GM10266 (cell line): ENCODE measurements at regions not wholly inside any gene's neighbourhood (a gene's known extent, or its start where the extent isn't known, plus 50 kb on each side); places are given as distances from the start of the nearest gene placed in this dataset.

Source experiments
- DNase-seq: peaks from one replicate; pipeline ENCODE4 v3.0.0; 2012; ENCODE audit errors: extremely low spot score
- CTCF ChIP-seq: IDR thresholded peaks from 2 replicates; pipeline ENCODE4 v1.5.1; 2012; ENCODE audit warnings: mild to moderate bottlenecking, low read depth; ENCODE audit not compliant: control insufficient read depth, insufficient read depth; ENCODE audit errors: missing control alignments

- no peak for TF ChIP-seq CTCF
- DNase-seq = no peak
Observed at GRCh38 chr9:17846948-17847655, 268.2 kb downstream of the SH3GL2 start.

GRCh38 chr9:17847908-17848307 lies 269.0 kb downstream of the SH3GL2 start:
- DNase-seq = no peak
- no peak for TF ChIP-seq CTCF

- no peak for DNase-seq
- TF ChIP-seq CTCF = no peak
Observed at GRCh38 chr9:17852108-17852507, 273.2 kb downstream of the SH3GL2 start.

- no peak for TF ChIP-seq CTCF
- no peak for DNase-seq
Observed at GRCh38 chr9:17854487-17854886, 275.6 kb downstream of the SH3GL2 start.

- no peak for TF ChIP-seq CTCF
- DNase-seq = no peak
Observed at GRCh38 chr9:17856995-17857394, 278.1 kb downstream of the SH3GL2 start.

GRCh38 chr9:17859228-17859627 lies 280.4 kb downstream of the SH3GL2 start:
- TF ChIP-seq CTCF = no peak
- DNase-seq = no peak

GRCh38 chr9:17859987-17860386 lies 281.1 kb downstream of the SH3GL2 start:
- no peak for DNase-seq
- TF ChIP-seq CTCF = no peak
